Osteocyte (in vitro differentiated cells): ENCODE measurements at regions not wholly inside any gene's neighbourhood (a gene's known extent, or its start where the extent isn't known, plus 50 kb on each side); places are given as distances from the start of the nearest gene placed in this dataset.

Source experiments
- DNase-seq: peaks from one replicate; pipeline ENCODE4 v3.0.0; 2021; ENCODE audit warnings: mixed read lengths; ENCODE audit not compliant: unreplicated experiment; ENCODE audit errors: extremely low spot score
- H3K27ac Mint-ChIP-seq: one replicate; pipeline ENCODE4 v1.8.0; 2021; ENCODE audit warnings: mild to moderate bottlenecking, mixed read lengths; ENCODE audit not compliant: unreplicated experiment
- H3K27me3 Mint-ChIP-seq: one replicate; pipeline ENCODE4 v1.8.0; 2021; ENCODE audit warnings: mixed read lengths; ENCODE audit not compliant: unreplicated experiment
- H3K36me3 Mint-ChIP-seq: one replicate; pipeline ENCODE4 v1.8.0; 2021; ENCODE audit warnings: mixed read lengths; ENCODE audit not compliant: unreplicated experiment
- H3K4me1 Mint-ChIP-seq: one replicate; pipeline ENCODE4 v1.8.0; 2021; ENCODE audit warnings: mixed read lengths; ENCODE audit not compliant: unreplicated experiment
- H3K4me3 Mint-ChIP-seq: one replicate; pipeline ENCODE4 v1.8.0; 2021; ENCODE audit warnings: mild to moderate bottlenecking, moderate library complexity, mixed read lengths; ENCODE audit not compliant: unreplicated experiment
- H3K9me3 Mint-ChIP-seq: one replicate; pipeline ENCODE4 v1.8.0; 2021; ENCODE audit warnings: mixed read lengths; ENCODE audit not compliant: unreplicated experiment
- CTCF ChIP-seq: fragments of 200-600 bp; sonication (generic); IDR thresholded peaks from 2 replicates; pipeline ENCODE4 v1.5.0; 2021; ENCODE audit warnings: antibody characterized with exemption, mild to moderate bottlenecking, moderate library complexity

GRCh38 chrX:458631-459061 lies 71.9 kb upstream of the PPP2R3B start:
- H3K4me3 Mint-ChIP-seq: no peak overlapping the region
- peaks cover 9% of the 10 kb centered on the region for H3K9me3 Mint-ChIP-seq
- no peaks in the 10 kb centered on the region for H3K36me3 Mint-ChIP-seq
- no peak for TF ChIP-seq CTCF
- H3K4me1 Mint-ChIP-seq: no peaks in the 10 kb centered on the region
- no peak for DNase-seq
- H3K27ac Mint-ChIP-seq: no peak overlapping the region
- no peaks in the 10 kb centered on the region for H3K27me3 Mint-ChIP-seq

DNA sequence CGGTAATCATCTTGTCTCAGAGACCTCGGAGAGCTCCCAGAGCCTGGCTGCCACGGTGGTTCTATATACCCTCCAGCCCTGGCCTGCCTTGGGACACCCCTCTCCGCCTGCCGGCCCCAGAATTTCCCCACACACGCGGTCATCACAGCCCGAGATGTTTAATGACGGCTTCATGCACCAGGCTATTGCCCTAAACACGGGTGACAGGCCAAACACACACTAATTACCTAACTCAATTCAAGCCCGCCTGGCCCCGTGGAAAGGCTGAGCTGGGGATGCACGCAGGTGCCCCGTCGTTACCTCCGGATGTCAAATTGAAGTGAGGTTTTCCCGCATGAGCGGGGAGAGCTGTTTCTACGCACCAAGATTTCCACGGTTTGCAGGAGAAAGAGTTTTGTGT lies 72.9 kb upstream of the PPP2R3B start:
- Mint-ChIP-seq H3K36me3 (no peaks in the 10 kb centered on the region), H3K4me1 (no peaks in the 10 kb centered on the region), H3K9me3 (peaks cover 9% of the 10 kb centered on the region), H3K4me3 (no peak overlapping the region), H3K27ac (no peak overlapping the region), H3K27me3 (no peaks in the 10 kb centered on the region)
- DNase-seq: no peak
- no peak for TF ChIP-seq CTCF

DNA sequence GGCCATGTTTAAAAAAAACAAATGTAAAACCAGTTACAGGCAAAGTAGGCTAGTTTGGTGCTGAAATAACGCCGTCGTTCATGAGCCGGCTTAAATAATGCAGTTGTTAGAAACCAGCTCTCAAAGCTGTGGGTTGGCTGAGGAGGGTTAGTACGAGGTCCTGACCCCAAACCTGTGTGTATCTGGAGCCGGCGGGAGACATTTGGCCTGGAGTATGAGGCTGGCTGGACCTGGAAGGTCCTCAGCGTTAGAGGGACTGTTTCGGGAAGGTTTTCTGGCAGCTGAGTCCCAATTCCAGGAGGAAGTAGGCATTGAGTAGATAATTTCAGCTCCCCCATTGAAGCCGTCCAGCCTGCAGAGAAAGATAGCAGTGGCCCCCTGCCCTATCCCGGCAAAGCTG lies 73.4 kb upstream of the PPP2R3B start:
- no peak for TF ChIP-seq CTCF
- Mint-ChIP-seq H3K27me3 (no peaks in the 10 kb centered on the region), H3K9me3 (peaks cover 9% of the 10 kb centered on the region), H3K4me1 (no peaks in the 10 kb centered on the region), H3K36me3 (no peaks in the 10 kb centered on the region), H3K27ac (no peak overlapping the region), H3K4me3 (no peak overlapping the region)
- DNase-seq: no peak

GRCh38 chrX:460823-461640 lies 74.3 kb upstream of the PPP2R3B start:
- no peaks in the 10 kb centered on the region for H3K36me3 Mint-ChIP-seq
- no peak for DNase-seq
- no peaks in the 10 kb centered on the region for H3K27me3 Mint-ChIP-seq
- no peaks in the 10 kb centered on the region for H3K4me1 Mint-ChIP-seq
- peaks cover 9% of the 10 kb centered on the region for H3K9me3 Mint-ChIP-seq
- no peak overlapping the region for H3K4me3 Mint-ChIP-seq
- H3K27ac Mint-ChIP-seq: no peak overlapping the region
- no peak for TF ChIP-seq CTCF

GRCh38 chrX:462853-463252 lies 76.1 kb upstream of the PPP2R3B start:
- Mint-ChIP-seq H3K27me3 (no peaks in the 10 kb centered on the region), H3K9me3 (no peaks in the 10 kb centered on the region)

More at GRCh38 chrX:462853-463252, 76.1 kb upstream of the PPP2R3B start:
- no peak for DNase-seq
- Mint-ChIP-seq H3K4me1 (no peaks in the 10 kb centered on the region), H3K36me3 (no peaks in the 10 kb centered on the region), H3K4me3 (no peak overlapping the region), H3K27ac (no peak overlapping the region)
- no peak for TF ChIP-seq CTCF
